ENCODE measurements at regions not wholly inside any gene's neighbourhood (a gene's known extent, or its start where the extent isn't known, plus 50 kb on each side); places are given as distances from the start of the nearest gene placed in this dataset.
A peak's percentile ranks its signal among the peaks of the same experiment; 100 is the strongest.

- DNase-seq = no peak
Measured at GRCh38 chr13:76038920-76039716, 403.0 kb downstream of the LMO7 start.

GRCh38 chr13:76036176-76036575, 400.0 kb downstream of the LMO7 start:
- no peak for DNase-seq

- no peak for DNase-seq
Measured at GRCh38 chr13:76035711-76036110, 399.6 kb downstream of the LMO7 start.

- DNase-seq = no peak
Measured at GRCh38 chr13:76029706-76030105, 393.6 kb downstream of the LMO7 start.

GRCh38 chr13:76029088-76029487, 393.0 kb downstream of the LMO7 start:
- no peak for DNase-seq

- no peak for DNase-seq
Measured at GRCh38 chr13:76027131-76027530, 391.0 kb downstream of the LMO7 start.

- no peak for DNase-seq
Measured at GRCh38 chr13:76025392-76025791, 389.3 kb downstream of the LMO7 start.

GRCh38 chr13:76024151-76024550, 388.0 kb downstream of the LMO7 start:
- no peak for DNase-seq

GRCh38 chr13:76023652-76024051, 387.5 kb downstream of the LMO7 start:
- DNase-seq = no peak

GRCh38 chr13:76020421-76020955, 384.4 kb downstream of the LMO7 start:
- no peak for DNase-seq

- peak; percentile 29 for DNase-seq
Measured at GRCh38 chr13:76019421-76020044, 383.4 kb downstream of the LMO7 start.

- DNase-seq = no peak
Measured at GRCh38 chr13:76017861-76018556, 381.9 kb downstream of the LMO7 start.

GRCh38 chr13:76016799-76017400, 380.8 kb downstream of the LMO7 start:
- DNase-seq = no peak

- DNase-seq = no peak
Measured at GRCh38 chr13:76014406-76015318, 378.5 kb downstream of the LMO7 start.

- no peak for DNase-seq
Measured at GRCh38 chr13:76012091-76012721, 376.1 kb downstream of the LMO7 start.

- no peak for DNase-seq
Measured at GRCh38 chr13:76009267-76009890, 373.2 kb downstream of the LMO7 start.

- no peak for DNase-seq
Measured at GRCh38 chr13:76004416-76004815, 368.3 kb downstream of the LMO7 start.

GRCh38 chr13:76000131-76000530, 364.0 kb downstream of the LMO7 start:
- DNase-seq = no peak

GRCh38 chr13:75996582-75996981, 360.5 kb downstream of the LMO7 start:
- DNase-seq = no peak

- no peak for DNase-seq
Measured at GRCh38 chr13:75995966-75996365, 359.8 kb downstream of the LMO7 start.

- no peak for DNase-seq
Measured at GRCh38 chr13:75993823-75994222, 357.7 kb downstream of the LMO7 start.
